Ovary (tissue), 3 donors: ENCODE measurements at regions not wholly inside any gene's neighbourhood (a gene's known extent, or its start where the extent isn't known, plus 50 kb on each side); places are given as distances from the start of the nearest gene placed in this dataset.

Source experiments
- EP300 ChIP-seq: sonication (generic); formaldehyde crosslinking; IDR thresholded peaks from one replicate; pipeline ENCODE4 v1.6.1; 2017; ENCODE audit warnings: antibody characterized with exemption
- POLR2A ChIP-seq: fragments of 450-650 bp; IDR thresholded peaks from one replicate; pipeline ENCODE4 v1.6.1; 2017; ENCODE audit warnings: antibody characterized with exemption, mild to moderate bottlenecking, moderate library complexity
- TF ChIP-seq, protein P1 (sequence below), 3 donors: fragments of 450-650 bp in 2 of 3; fragments of 200-600 bp in 1 of 3; IDR thresholded peaks; one replicate each; pipeline versions ENCODE4 v1.5.1 to v1.8.0; 2016 to 2022; ENCODE audit warnings: antibody characterized with exemption in 3 of 3, mild to moderate bottlenecking in 1 of 3
- donor health status: DM: no; HTN: no; CAD: no.

GRCh38 chr12:89863968-89864367 is 155.3 kb upstream of the ATP2B1 start:
- TF ChIP-seq, protein P1, sequence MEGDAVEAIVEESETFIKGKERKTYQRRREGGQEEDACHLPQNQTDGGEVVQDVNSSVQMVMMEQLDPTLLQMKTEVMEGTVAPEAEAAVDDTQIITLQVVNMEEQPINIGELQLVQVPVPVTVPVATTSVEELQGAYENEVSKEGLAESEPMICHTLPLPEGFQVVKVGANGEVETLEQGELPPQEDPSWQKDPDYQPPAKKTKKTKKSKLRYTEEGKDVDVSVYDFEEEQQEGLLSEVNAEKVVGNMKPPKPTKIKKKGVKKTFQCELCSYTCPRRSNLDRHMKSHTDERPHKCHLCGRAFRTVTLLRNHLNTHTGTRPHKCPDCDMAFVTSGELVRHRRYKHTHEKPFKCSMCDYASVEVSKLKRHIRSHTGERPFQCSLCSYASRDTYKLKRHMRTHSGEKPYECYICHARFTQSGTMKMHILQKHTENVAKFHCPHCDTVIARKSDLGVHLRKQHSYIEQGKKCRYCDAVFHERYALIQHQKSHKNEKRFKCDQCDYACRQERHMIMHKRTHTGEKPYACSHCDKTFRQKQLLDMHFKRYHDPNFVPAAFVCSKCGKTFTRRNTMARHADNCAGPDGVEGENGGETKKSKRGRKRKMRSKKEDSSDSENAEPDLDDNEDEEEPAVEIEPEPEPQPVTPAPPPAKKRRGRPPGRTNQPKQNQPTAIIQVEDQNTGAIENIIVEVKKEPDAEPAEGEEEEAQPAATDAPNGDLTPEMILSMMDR (IDR thresholded peaks at IDR 0.05): no peak
- TF ChIP-seq POLR2A: no peak
- no peak for TF ChIP-seq EP300
